H1 (cell line): ENCODE measurements at regions not wholly inside any gene's neighbourhood (a gene's known extent, or its start where the extent isn't known, plus 50 kb on each side); places are given as distances from the start of the nearest gene placed in this dataset.
"Not testable (repeated sequence)": the region's sequence is repeated elsewhere in the genome, so short reads cannot be mapped to it uniquely, and the experiment has no call there.

ENCODE experiments used
- ATF2 ChIP-seq: IDR thresholded peaks from 2 replicates; pipeline ENCODE4 v1.6.1; 2012; ENCODE audit warnings: low read length, inconsistent platforms
- CTCF ChIP-seq, 3 experiments: IDR thresholded peaks; 1 replicate in 2 of 3; 2 replicates in 1 of 3; pipeline versions ENCODE4 v1.5.1 to v1.6.1; 2011; ENCODE audit warnings: low read length in 3 of 3, mild to moderate bottlenecking in 3 of 3, inconsistent platforms in 2 of 3, low read depth in 1 of 3, moderate library complexity in 1 of 3; ENCODE audit not compliant: insufficient read depth in 1 of 3; ENCODE audit errors: control extremely low read depth in 1 of 3
- EGR1 ChIP-seq: IDR thresholded peaks from 2 replicates; pipeline ENCODE4 v1.6.1; 2011; ENCODE audit warnings: low read depth, low read length, borderline replicate concordance
- EP300 ChIP-seq, 2 experiments: IDR thresholded peaks; 1 replicate in 1 of 2; 2 replicates in 1 of 2; pipeline ENCODE4 v1.6.1; 2011 to 2012; ENCODE audit warnings: low read depth in 2 of 2, low read length in 2 of 2, mild to moderate bottlenecking in 2 of 2, borderline replicate concordance in 1 of 2, inconsistent platforms in 1 of 2, moderate library complexity in 1 of 2
- POLR2A ChIP-seq, 2 experiments: IDR thresholded peaks; 1 replicate in 1 of 2; 2 replicates in 1 of 2; pipeline ENCODE4 v1.6.1; 2011; ENCODE audit warnings: low read depth in 2 of 2, low read length in 2 of 2, mild to moderate bottlenecking in 2 of 2; ENCODE audit errors: control extremely low read depth in 1 of 2
- RAD21 ChIP-seq, 2 experiments: IDR thresholded peaks in 1 of 2; conservative IDR thresholded peaks in 1 of 2; 2 replicates each; pipeline ENCODE4 v1.6.1; 2011; ENCODE audit warnings: low read depth in 2 of 2, low read length in 2 of 2, improper control_type of control experiment in 1 of 2, inconsistent platforms in 1 of 2, mild to moderate bottlenecking in 1 of 2, moderate library complexity in 1 of 2
- RBBP5 ChIP-seq: IDR thresholded peaks from 2 replicates; pipeline ENCODE4 v1.7.1; 2012; ENCODE audit warnings: low read depth, mild to moderate bottlenecking, inconsistent platforms, low read length, moderate library complexity, borderline replicate concordance
- RXRA ChIP-seq: IDR thresholded peaks from 2 replicates; pipeline ENCODE4 v1.6.1; 2011; ENCODE audit warnings: low read depth, mild to moderate bottlenecking, low read length, moderate library complexity; ENCODE audit not compliant: insufficient read depth
- SP1 ChIP-seq: IDR thresholded peaks from 2 replicates; pipeline ENCODE4 v1.6.1; 2011; ENCODE audit warnings: low read depth, low read length

DNA sequence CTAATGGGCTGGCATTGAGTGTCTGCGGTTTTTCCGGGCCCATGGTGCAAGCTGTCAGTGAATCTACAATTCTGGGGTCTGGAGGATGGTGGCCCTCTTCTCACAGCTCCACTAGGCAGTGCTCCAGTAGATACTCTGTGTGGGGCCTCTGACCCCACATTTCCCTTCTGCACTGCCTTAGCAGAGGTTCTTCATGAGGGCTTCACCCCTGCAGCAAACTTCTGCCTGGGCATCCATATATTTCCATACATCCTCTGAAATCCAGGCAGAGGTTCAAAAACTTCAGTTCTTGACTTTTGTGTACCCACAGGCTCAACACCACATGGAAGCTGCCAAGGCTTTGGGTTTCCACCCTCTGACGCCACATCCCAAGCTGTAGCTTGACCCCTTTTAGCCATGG lies 846.2 kb downstream of the RNF144A start:
- TF ChIP-seq CTCF (IDR thresholded peaks at IDR 0.05; ENCODE audit: control extremely low read depth in 1 of 3, insufficient read depth in 1 of 3, low read depth in 1 of 3, low read length in 3 of 3); RBBP5; RAD21 (IDR thresholded peaks at IDR 0.05 in 1 of 2, conservative IDR thresholded peaks at IDR 0.05 in 1 of 2; ENCODE audit: low read depth in 2 of 2, low read length in 2 of 2); RXRA; SP1; EGR1; EP300 (IDR thresholded peaks at IDR 0.05; ENCODE audit: borderline replicate concordance in 1 of 2, low read depth in 2 of 2, low read length in 2 of 2); ATF2; POLR2A (IDR thresholded peaks at IDR 0.05; ENCODE audit: control extremely low read depth in 1 of 2, low read depth in 2 of 2, low read length in 2 of 2): not testable (repeated sequence)
